ENCODE measurements at regions not wholly inside any gene's neighbourhood (a gene's known extent, or its start where the extent isn't known, plus 50 kb on each side); places are given as distances from the start of the nearest gene placed in this dataset.

DNA sequence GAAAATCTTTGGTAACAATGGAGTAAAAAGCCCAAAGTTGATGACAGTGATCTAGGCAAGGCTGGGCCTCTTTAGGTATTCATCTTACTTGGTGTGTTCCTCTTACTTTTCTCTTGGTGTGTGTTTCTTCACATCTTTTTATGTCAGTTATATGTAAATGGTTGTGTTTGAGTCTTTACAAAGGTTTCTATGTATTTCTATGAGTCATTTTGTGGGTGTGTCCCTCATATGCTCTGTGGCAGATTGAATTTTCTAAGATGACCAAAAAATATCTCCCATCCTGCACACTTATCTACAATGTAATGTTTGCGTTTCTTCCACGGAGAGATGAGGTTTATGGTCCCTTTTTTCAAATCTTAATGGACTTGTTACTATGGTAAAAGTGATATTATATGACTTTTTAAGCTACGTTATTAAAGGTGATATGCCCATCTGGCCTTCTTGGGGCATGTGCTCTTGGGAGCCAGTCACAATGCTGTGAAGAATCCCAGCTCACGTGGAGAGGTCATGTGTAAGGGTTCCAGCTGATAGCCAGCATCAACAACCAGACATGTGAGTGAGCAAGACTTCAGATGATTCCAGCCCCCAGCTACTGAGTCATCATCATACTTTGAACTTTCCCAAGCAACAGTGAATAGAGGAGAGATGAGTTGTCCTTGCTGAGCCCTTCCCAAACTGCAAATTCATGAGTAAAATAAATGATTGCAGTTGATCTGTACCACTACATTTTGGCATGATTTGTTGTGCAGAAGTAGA, 126.9 kb downstream of the CBLL2 start:
- intact Hi-C loops (cut with micrococcal nuclease) = no loop called here
- H3K4me3 Mint-ChIP-seq = no peak overlapping the region
- DNase-seq = no peak
- no peaks in the 10 kb centered on the region for H3K27me3 Mint-ChIP-seq (ENCODE audit: low read depth)
- no peak overlapping the region for H3K27ac Mint-ChIP-seq
- CTCF ChIA-PET = no interaction called here
- no peaks in the 10 kb centered on the region for H3K36me3 Mint-ChIP-seq (ENCODE audit: low read depth)
- no peaks in the 10 kb centered on the region for H3K9me3 Mint-ChIP-seq
- no peaks in the 10 kb centered on the region for H3K4me1 Mint-ChIP-seq (ENCODE audit: low read depth)

DNA sequence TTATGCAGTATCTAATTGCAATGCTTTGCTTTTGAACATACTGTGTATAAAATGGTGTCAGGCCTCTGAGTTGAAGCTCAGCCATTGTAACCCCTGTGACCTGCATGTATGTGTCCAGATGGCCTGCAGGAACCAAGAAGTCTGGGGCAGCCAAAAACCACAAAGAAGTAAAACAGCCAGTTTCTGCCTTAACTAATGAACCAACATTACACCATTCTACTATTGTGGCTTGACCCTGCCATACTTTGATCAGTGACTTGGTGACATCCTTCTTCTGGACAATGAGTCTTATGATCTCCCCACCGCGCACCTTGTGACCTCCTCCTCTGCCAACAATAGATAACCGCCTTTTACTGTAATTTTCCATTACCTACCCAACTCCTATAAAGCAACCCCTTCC, 131.6 kb downstream of the CBLL2 start:
- no peaks in the 10 kb centered on the region for H3K36me3 Mint-ChIP-seq (ENCODE audit: low read depth)
- intact Hi-C loops (cut with micrococcal nuclease) = no loop called here
- no peaks in the 10 kb centered on the region for H3K4me1 Mint-ChIP-seq (ENCODE audit: low read depth)
- DNase-seq = no peak
- no peaks in the 10 kb centered on the region for H3K9me3 Mint-ChIP-seq
- CTCF ChIA-PET = no interaction called here
- no peaks in the 10 kb centered on the region for H3K27me3 Mint-ChIP-seq (ENCODE audit: low read depth)
- H3K4me3 Mint-ChIP-seq = no peak overlapping the region
- no peak overlapping the region for H3K27ac Mint-ChIP-seq

DNA sequence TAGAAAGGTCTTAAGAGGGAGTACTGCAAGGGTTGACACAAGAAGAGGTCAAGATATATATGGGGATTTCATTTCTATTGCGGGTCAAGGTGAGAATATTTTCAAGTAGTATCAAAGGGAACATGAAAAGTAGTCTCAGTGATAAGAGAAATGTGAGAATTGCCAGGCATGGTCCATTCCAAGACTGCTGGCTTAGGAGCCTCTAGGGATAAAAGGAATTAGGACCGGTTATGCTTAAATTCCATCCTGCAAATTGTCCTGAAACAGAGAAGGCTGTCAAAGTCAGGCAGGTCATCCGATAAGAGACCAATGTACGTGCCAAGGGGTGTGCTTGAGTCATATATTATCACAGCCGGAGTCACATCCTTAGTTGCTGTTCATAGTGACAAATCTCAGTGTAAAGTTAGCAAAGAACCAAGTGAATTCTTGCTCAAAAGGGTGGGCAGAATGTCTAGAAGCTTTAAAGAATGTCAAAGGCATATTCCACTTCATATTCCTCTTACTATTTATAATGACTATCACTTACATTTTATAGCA, 133.6 kb downstream of the CBLL2 start:
- Mint-ChIP-seq H3K4me1 (ENCODE audit: low read depth) (no peaks in the 10 kb centered on the region), H3K27ac (no peak overlapping the region), H3K4me3 (no peak overlapping the region), H3K27me3 (ENCODE audit: low read depth) (no peaks in the 10 kb centered on the region), H3K36me3 (ENCODE audit: low read depth) (no peaks in the 10 kb centered on the region), H3K9me3 (no peaks in the 10 kb centered on the region)
- CTCF ChIA-PET = no interaction called here
- DNase-seq = no peak
- intact Hi-C loops (cut with micrococcal nuclease) = no loop called here

DNA sequence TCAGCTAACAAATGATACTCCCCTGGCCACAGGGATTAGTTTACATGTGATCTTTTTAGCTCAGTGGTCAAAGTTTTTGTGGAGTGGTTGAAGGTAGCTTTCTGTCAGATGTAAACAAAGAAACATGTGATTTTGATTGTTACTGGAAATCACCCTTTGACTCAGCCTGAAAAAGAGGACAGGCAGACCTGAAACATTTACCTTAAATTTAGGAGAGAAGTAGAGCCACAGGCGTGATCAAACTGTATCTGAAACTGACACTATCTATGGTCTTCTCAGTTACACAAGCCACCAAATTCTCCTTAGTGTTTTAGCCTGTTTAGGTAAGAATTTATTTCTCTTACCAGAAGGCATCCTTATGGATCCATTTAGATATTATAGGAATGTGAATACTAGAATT, 136.7 kb downstream of the CBLL2 start:
- no peaks in the 10 kb centered on the region for H3K36me3 Mint-ChIP-seq (ENCODE audit: low read depth)
- no peaks in the 10 kb centered on the region for H3K9me3 Mint-ChIP-seq
- H3K4me3 Mint-ChIP-seq = no peak overlapping the region
- intact Hi-C loops (cut with micrococcal nuclease) = no loop called here
- CTCF ChIA-PET = no interaction called here
- no peak for DNase-seq
- H3K27ac Mint-ChIP-seq = no peak overlapping the region
- no peaks in the 10 kb centered on the region for H3K4me1 Mint-ChIP-seq (ENCODE audit: low read depth)
- no peaks in the 10 kb centered on the region for H3K27me3 Mint-ChIP-seq (ENCODE audit: low read depth)

DNA sequence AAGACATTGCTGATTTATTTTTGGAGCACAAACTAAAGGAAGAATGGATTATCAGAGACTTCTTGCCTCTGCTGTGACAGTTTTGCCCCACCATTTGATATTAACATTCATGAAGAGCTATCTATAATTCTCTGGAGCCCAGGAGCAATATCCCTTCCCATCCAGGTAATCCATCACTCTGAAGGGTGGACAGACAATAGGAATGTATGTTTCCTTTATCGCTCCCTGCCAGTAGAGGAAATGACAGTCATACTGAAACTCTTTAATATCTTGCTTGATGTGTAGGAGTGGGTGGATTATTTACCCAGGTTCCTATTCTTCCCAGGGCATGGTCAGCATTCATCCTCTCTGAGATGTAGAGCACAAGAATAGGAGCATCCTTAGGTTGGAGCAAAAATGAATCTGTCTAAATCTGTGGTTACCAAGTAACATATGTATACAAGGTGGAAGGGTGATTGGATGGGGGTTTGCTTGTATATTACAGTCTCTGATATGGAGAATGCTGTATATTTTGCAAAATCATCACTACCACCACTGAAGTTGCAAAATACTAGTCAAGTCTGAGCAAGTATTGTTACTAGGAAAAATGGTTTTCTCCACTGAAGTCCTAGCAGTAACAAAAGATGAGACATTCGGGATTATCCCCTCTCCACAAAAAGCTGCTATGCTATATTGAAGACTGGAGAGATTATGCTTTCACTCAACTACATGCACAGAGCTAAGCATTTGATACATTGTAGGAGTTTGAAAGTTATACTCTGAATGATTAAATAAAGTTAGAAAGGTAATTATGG, 151.6 kb downstream of the CBLL2 start:
- Mint-ChIP-seq H3K4me3 (no peak overlapping the region), H3K9me3 (peaks cover 2% of the 10 kb centered on the region), H3K36me3 (ENCODE audit: low read depth) (no peaks in the 10 kb centered on the region), H3K27ac (no peak overlapping the region), H3K27me3 (ENCODE audit: low read depth) (no peaks in the 10 kb centered on the region), H3K4me1 (ENCODE audit: low read depth) (no peaks in the 10 kb centered on the region)
- DNase-seq = no peak
- intact Hi-C loops (cut with micrococcal nuclease) = no loop called here
- CTCF ChIA-PET = no interaction called here

DNA sequence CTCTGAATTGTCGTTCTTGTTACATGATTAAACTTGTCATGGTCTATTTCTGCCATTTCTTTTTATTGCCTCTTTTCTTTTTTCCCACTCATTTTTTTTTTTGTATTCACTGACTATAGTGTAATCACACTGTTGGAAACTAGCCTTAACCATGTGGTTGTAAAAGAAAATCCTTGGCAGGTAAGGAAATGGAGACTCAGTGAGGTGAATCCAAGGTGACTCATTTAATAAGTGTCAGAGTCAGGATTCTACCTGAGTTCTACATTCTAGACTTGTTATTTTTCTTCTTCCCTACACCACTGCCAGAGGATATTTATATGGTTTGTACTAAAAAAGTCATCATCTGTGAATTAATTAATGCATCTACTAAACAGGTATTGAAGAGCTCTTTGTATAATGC, 152.2 kb downstream of the CBLL2 start:
- H3K9me3 Mint-ChIP-seq = peaks cover 2% of the 10 kb centered on the region
- CTCF ChIA-PET = no interaction called here
- H3K27ac Mint-ChIP-seq = no peak overlapping the region
- intact Hi-C loops (cut with micrococcal nuclease) = no loop called here
- no peaks in the 10 kb centered on the region for H3K36me3 Mint-ChIP-seq (ENCODE audit: low read depth)
- H3K27me3 Mint-ChIP-seq (ENCODE audit: low read depth) = no peaks in the 10 kb centered on the region
- H3K4me3 Mint-ChIP-seq = no peak overlapping the region
- H3K4me1 Mint-ChIP-seq (ENCODE audit: low read depth) = no peaks in the 10 kb centered on the region
- DNase-seq = no peak

DNA sequence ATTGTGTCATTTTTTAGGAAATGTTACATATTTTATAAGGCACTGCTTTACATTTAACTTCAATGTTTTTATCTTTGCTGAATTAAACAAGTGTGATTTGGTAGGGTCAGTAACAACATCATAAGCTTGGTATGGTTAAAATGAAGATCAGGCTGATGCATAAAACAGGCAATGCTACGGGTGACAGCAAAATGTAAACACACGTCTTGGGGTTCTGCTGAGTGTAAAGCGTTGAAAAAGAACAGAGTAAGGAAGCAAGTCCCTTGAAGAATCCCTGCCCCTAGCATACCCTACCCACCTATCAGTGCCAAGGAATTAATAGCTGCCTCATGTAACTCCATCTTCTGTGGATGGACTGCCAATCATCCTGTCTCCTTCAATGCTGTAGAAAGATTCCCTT, 157.0 kb downstream of the CBLL2 start:
- Mint-ChIP-seq H3K4me3 (no peak overlapping the region), H3K27ac (no peak overlapping the region), H3K9me3 (peaks cover 2% of the 10 kb centered on the region), H3K4me1 (ENCODE audit: low read depth) (no peaks in the 10 kb centered on the region), H3K36me3 (ENCODE audit: low read depth) (no peaks in the 10 kb centered on the region), H3K27me3 (ENCODE audit: low read depth) (no peaks in the 10 kb centered on the region)
- CTCF ChIA-PET = no interaction called here
- intact Hi-C loops (cut with micrococcal nuclease) = no loop called here
- DNase-seq = no peak

DNA sequence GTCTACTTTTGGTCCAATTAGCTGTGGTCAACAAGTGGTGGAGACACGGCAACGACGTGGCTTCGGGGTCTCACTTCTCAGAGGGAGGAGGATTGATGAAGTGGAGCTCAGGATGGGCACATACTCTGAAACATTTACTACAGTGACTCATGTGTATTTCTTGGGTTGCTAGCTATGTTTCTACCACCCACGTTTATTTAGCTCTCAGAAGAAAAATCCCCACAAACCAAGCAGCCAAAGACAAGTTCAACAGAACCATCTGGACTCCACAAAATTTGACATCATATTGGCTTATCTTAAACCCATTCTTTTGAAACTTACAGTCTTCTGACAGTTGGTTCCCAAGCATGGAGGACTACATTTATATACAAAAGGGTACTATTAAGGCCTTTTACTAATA, 158.0 kb downstream of the CBLL2 start:
- intact Hi-C loops (cut with micrococcal nuclease) = no loop called here
- no peaks in the 10 kb centered on the region for H3K36me3 Mint-ChIP-seq (ENCODE audit: low read depth)
- H3K27ac Mint-ChIP-seq = no peak overlapping the region
- H3K27me3 Mint-ChIP-seq (ENCODE audit: low read depth) = no peaks in the 10 kb centered on the region
- no peak overlapping the region for H3K4me3 Mint-ChIP-seq
- peaks cover 2% of the 10 kb centered on the region for H3K9me3 Mint-ChIP-seq
- no peaks in the 10 kb centered on the region for H3K4me1 Mint-ChIP-seq (ENCODE audit: low read depth)
- no peak for DNase-seq
- CTCF ChIA-PET = no interaction called here

DNA sequence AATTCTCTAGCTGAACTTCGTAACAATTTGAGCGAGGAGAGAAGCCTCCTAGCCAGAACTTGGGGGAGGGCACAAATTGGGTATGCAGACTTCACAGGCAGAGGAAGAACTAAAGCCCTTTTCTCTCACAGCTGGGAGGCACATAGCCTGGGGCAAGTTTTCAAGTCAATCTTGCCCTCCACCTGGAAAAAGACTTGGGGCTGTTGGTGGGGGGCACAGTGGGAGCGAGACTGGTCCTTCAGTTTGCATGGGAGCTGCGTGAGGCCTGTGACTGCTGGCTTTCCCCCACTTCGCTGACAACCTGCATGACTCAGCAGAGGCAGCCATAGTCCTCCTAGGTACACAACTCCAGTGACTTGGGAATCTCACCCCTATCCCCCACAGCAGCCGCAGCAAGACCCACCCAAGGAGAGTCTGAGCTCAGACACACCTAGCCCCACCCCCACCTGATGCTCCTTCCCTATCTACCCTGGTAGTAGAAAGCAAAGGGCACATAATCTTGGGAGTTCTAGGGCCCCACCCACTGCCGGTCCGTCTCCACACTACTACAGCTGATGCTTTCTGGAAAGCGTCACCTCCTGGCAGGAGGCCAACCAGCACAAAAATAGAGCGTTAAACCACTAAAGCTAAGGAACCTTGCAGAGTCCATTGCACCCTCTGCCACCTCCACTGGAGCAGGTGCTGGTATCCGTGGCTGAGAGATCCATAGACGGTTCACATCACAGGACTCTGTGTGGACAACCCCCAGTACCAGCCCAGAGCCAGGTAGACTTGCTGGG, 160.8 kb downstream of the CBLL2 start:
- intact Hi-C loops (cut with micrococcal nuclease) = no loop called here
- no peak for DNase-seq
- CTCF ChIA-PET = no interaction called here
- H3K27ac Mint-ChIP-seq = no peak overlapping the region
- H3K36me3 Mint-ChIP-seq (ENCODE audit: low read depth) = no peaks in the 10 kb centered on the region
- H3K4me3 Mint-ChIP-seq = no peak overlapping the region
- no peaks in the 10 kb centered on the region for H3K9me3 Mint-ChIP-seq
- no peaks in the 10 kb centered on the region for H3K4me1 Mint-ChIP-seq (ENCODE audit: low read depth)
- H3K27me3 Mint-ChIP-seq (ENCODE audit: low read depth) = no peaks in the 10 kb centered on the region

DNA sequence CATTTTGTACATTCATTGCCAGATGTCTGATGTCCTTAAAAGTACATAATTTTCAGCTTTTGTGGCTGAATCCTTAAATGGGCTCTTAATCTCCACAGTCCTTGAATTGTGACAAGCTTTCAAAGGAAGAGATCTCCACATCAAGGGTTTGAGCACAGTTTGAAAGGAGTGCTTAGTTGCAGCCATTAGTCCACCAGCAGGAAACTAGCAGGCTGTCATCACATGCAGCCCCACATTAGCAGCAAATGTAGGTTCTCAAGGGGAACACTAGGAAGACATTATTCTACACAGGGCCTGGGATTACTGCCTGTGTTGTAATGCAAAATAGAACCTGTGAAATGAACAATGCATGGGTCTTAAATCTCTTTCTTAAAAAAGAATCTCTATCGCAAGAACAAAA, 173.2 kb downstream of the CBLL2 start:
- Mint-ChIP-seq H3K27me3 (ENCODE audit: low read depth) (no peaks in the 10 kb centered on the region), H3K9me3 (no peaks in the 10 kb centered on the region), H3K4me3 (no peak overlapping the region), H3K27ac (no peak overlapping the region), H3K36me3 (ENCODE audit: low read depth) (no peaks in the 10 kb centered on the region), H3K4me1 (ENCODE audit: low read depth) (no peaks in the 10 kb centered on the region)
- intact Hi-C loops (cut with micrococcal nuclease) = no loop called here
- CTCF ChIA-PET = no interaction called here
- no peak for DNase-seq

DNA sequence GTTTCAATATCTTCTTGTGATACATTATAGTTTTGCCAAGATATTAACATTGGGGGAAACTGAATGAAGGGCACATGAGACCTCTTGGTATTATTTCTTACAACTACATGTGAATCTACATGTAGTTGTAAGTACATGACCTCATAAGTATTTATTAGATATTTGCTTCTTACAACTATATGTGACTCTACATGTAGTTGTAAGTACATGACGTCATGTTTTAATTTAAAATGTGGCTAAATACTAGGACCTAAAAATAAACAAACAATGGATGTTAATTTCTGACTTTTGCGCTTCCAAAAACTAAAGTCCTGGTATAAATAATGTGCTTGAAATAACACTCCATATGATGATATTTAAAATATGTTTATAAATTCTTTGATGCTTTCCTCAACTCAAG, 190.2 kb downstream of the CBLL2 start:
- H3K36me3 Mint-ChIP-seq (ENCODE audit: low read depth) = no peaks in the 10 kb centered on the region
- H3K27ac Mint-ChIP-seq = no peak overlapping the region
- H3K4me1 Mint-ChIP-seq (ENCODE audit: low read depth) = no peaks in the 10 kb centered on the region
- no peak for DNase-seq
- CTCF ChIA-PET = no interaction called here
- H3K4me3 Mint-ChIP-seq = no peak overlapping the region
- intact Hi-C loops (cut with micrococcal nuclease) = no loop called here
- no peaks in the 10 kb centered on the region for H3K9me3 Mint-ChIP-seq
- no peaks in the 10 kb centered on the region for H3K27me3 Mint-ChIP-seq (ENCODE audit: low read depth)

DNA sequence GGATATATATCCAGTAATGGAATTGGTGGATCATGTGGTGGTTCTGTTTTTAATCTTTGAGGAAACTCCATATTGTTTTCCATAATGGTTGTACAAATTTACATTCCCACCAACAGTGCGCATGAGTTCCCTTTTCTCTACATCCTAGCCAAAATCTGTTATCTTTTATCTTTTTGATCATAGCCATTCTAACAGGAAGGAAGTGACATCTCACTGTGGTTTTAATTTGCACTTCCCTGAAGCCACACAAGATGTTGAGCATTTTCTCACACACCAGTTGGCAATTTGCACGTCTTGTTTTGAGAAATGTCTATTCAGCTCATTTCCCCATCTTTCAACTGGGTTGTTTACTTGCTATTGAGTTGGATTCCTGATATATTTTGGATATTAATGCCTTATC, 194.9 kb downstream of the CBLL2 start:
- H3K4me1 Mint-ChIP-seq (ENCODE audit: low read depth) = no peaks in the 10 kb centered on the region
- DNase-seq = no peak
- intact Hi-C loops (cut with micrococcal nuclease) = no loop called here
- H3K9me3 Mint-ChIP-seq = no peaks in the 10 kb centered on the region
- no peak overlapping the region for H3K4me3 Mint-ChIP-seq
- no peaks in the 10 kb centered on the region for H3K27me3 Mint-ChIP-seq (ENCODE audit: low read depth)
- CTCF ChIA-PET = no interaction called here
- H3K36me3 Mint-ChIP-seq (ENCODE audit: low read depth) = no peaks in the 10 kb centered on the region
- no peak overlapping the region for H3K27ac Mint-ChIP-seq
